NCI-H2196 treated with DMSO at 0.1 percent for 48 hours (cell line): ENCODE measurements at regions not wholly inside any gene's neighbourhood (a gene's known extent, or its start where the extent isn't known, plus 50 kb on each side); places are given as distances from the start of the nearest gene placed in this dataset.

ENCODE experiments used
- DNase-seq: peaks from one replicate; lab custom pipeline; 2025; ENCODE audit not compliant: unreplicated experiment; lab: John Stamatoyannopoulos, UW

- DNase-seq, result no peak
Measured at GRCh38 chr5:87954121-87954520, 314.5 kb downstream of the TMEM161B start.

GRCh38 chr5:87951661-87952060 lies 317.0 kb downstream of the TMEM161B start:
- DNase-seq, result no peak

- DNase-seq, result no peak
Measured at GRCh38 chr5:87949676-87950631, 318.7 kb downstream of the TMEM161B start.

GRCh38 chr5:87948486-87948885 lies 320.2 kb downstream of the TMEM161B start:
- DNase-seq, result no peak

GRCh38 chr5:87946271-87946670 lies 322.4 kb downstream of the TMEM161B start:
- no peak for DNase-seq

GRCh38 chr5:87945286-87945650 lies 323.4 kb downstream of the TMEM161B start:
- no peak for DNase-seq

GRCh38 chr5:87944553-87945285 lies 323.9 kb downstream of the TMEM161B start:
- DNase-seq, result no peak

- DNase-seq, result no peak
Measured at GRCh38 chr5:87940775-87941174, 327.9 kb downstream of the TMEM161B start.

- no peak for DNase-seq
Measured at GRCh38 chr5:87936667-87937066, 332.0 kb downstream of the TMEM161B start.

GRCh38 chr5:87924436-87924835 lies 344.2 kb downstream of the TMEM161B start:
- DNase-seq, result no peak

GRCh38 chr5:87916320-87916719 lies 352.3 kb downstream of the TMEM161B start:
- no peak for DNase-seq

- DNase-seq, result no peak
Measured at GRCh38 chr5:87912419-87912818, 356.2 kb downstream of the TMEM161B start.

- no peak for DNase-seq
Measured at GRCh38 chr5:87909382-87909781, 359.3 kb downstream of the TMEM161B start.

GRCh38 chr5:87906962-87907361 lies 361.7 kb downstream of the TMEM161B start:
- DNase-seq, result no peak

GRCh38 chr5:87900419-87900818 lies 368.2 kb downstream of the TMEM161B start:
- no peak for DNase-seq

GRCh38 chr5:87899721-87900131 lies 368.9 kb downstream of the TMEM161B start:
- DNase-seq, result no peak

- DNase-seq, result no peak
Measured at GRCh38 chr5:87899208-87899661, 369.4 kb downstream of the TMEM161B start.

- no peak for DNase-seq
Measured at GRCh38 chr5:87898574-87898973, 370.1 kb downstream of the TMEM161B start.

GRCh38 chr5:87888139-87888538 lies 380.5 kb downstream of the TMEM161B start:
- no peak for DNase-seq

GRCh38 chr5:87887247-87887646 lies 381.4 kb downstream of the TMEM161B start:
- DNase-seq, result no peak

- DNase-seq, result no peak
Measured at GRCh38 chr5:87886164-87886563, 382.5 kb downstream of the TMEM161B start.

GRCh38 chr5:87885758-87886157 lies 382.9 kb downstream of the TMEM161B start:
- no peak for DNase-seq
